SU-DHL-6 (cell line): ENCODE measurements at regions not wholly inside any gene's neighbourhood (a gene's known extent, or its start where the extent isn't known, plus 50 kb on each side); places are given as distances from the start of the nearest gene placed in this dataset.
A peak's percentile ranks its signal among the peaks of the same experiment; 100 is the strongest.

Source experiments
- H2AFZ ChIP-seq: fragments of 200-600 bp; sonication (generic); 2 replicates; pipeline ENCODE4 v1.6.1; 2014; ENCODE audit warnings: low read depth, mild to moderate bottlenecking, moderate library complexity, mixed read lengths, antibody characterized with exemption, low read length; ENCODE audit not compliant: severe bottlenecking
- H3F3A ChIP-seq: fragments of 200-600 bp; shearing (Covaris generic); 2 replicates; pipeline ENCODE4 v1.6.0; 2016; ENCODE audit warnings: antibody characterized with exemption, mild to moderate bottlenecking; ENCODE audit not compliant: insufficient read depth
- H3K27ac ChIP-seq: fragments of 200-600 bp; sonication (generic); 2 replicates; pipeline ENCODE4 v1.5.1; 2016; ENCODE audit warnings: low read depth, mild to moderate bottlenecking, low read length, moderate library complexity, mixed read lengths
- H3K27me3 ChIP-seq: fragments of 200-600 bp; sonication (generic), shearing (Covaris generic); 2 replicates; pipeline ENCODE4 v1.6.0; 2014; ENCODE audit warnings: mild to moderate bottlenecking, low read length
- H3K36me3 ChIP-seq: fragments of 200-600 bp; sonication (generic); 2 replicates; pipeline ENCODE4 v1.6.1; 2014; ENCODE audit warnings: mild to moderate bottlenecking, low read length, mixed read lengths
- H3K4me2 ChIP-seq: fragments of 300-600, 200-600 bp; shearing (Covaris generic), sonication (generic); 2 replicates; pipeline ENCODE4 v1.6.0; 2014; ENCODE audit warnings: low read length, low read depth, mild to moderate bottlenecking; ENCODE audit not compliant: poor library complexity, severe bottlenecking
- H3K4me3 ChIP-seq: fragments of 200-600 bp; sonication (generic); 2 replicates; pipeline ENCODE4 v1.5.1; 2014; ENCODE audit warnings: antibody characterized with exemption, low read length, mild to moderate bottlenecking, mixed read lengths; ENCODE audit not compliant: insufficient read depth, poor library complexity, severe bottlenecking
- H3K79me2 ChIP-seq: fragments of 200-600 bp; sonication (generic); 2 replicates; pipeline ENCODE4 v1.6.1; 2014; ENCODE audit warnings: mild to moderate bottlenecking, low read length, moderate library complexity; ENCODE audit not compliant: insufficient read depth
- H3K9ac ChIP-seq: fragments of 200-600 bp; sonication (generic); 2 replicates; pipeline ENCODE4 v1.7.0; 2014; ENCODE audit warnings: mild to moderate bottlenecking, low read length
- H3K9me2 ChIP-seq: fragments of 200-600 bp; sonication (generic); replicated peaks from 2 replicates; pipeline ENCODE4 v1.6.1; 2014; ENCODE audit warnings: low read length; ENCODE audit not compliant: insufficient read depth
- H3K9me3 ChIP-seq: fragments of 200-600 bp; sonication (generic); 2 replicates; pipeline ENCODE4 v1.6.1; 2014; ENCODE audit warnings: low read length, mixed read lengths; ENCODE audit not compliant: insufficient read depth
- H4K20me1 ChIP-seq: fragments of 200-600 bp; sonication (generic); 2 replicates; pipeline ENCODE4 v1.6.1; 2014; ENCODE audit warnings: low read depth, mild to moderate bottlenecking, antibody characterized with exemption, low read length, moderate library complexity, mixed read lengths
- CTCF ChIP-seq: fragments of 200-600 bp; sonication (generic); IDR thresholded peaks from one replicate; pipeline ENCODE4 v1.5.1; 2017; ENCODE audit warnings: antibody characterized with exemption, mild to moderate bottlenecking, low read length, moderate library complexity; ENCODE audit not compliant: insufficient read depth, poor library complexity, severe bottlenecking
- EZH2phosphoT487 ChIP-seq: fragments of 200-600 bp; sonication (generic), shearing (Covaris generic); conservative IDR thresholded peaks from 2 replicates; pipeline ENCODE4 v1.6.1; 2018; ENCODE audit warnings: mild to moderate bottlenecking, antibody characterized with exemption, low read length, moderate library complexity, mixed read lengths

- Histone ChIP-seq H3K27me3 (no peaks in the 10 kb centered on the region), H3K79me2 (no peaks in the 10 kb centered on the region), H3K27ac (no peak overlapping the region), H4K20me1 (no peaks in the 10 kb centered on the region), H3K9me3 (no peaks in the 10 kb centered on the region), H3K36me3 (no peaks in the 10 kb centered on the region), H3F3A (no peaks in the 10 kb centered on the region; the same call in 1 of the 2 replicates), H3K9me2 (no peaks in the 10 kb centered on the region), H3K4me3 (no peak overlapping the region), H3K9ac (no peak overlapping the region), H2AFZ (no peak overlapping the region), H3K4me2 (peak overlapping the region; percentile 25)
- TF ChIP-seq EZH2phosphoT487 (no peak), CTCF (no peak)
Observed at GRCh38 chr9:22241024-22241423, 205.6 kb upstream of the DMRTA1 start.

GRCh38 chr9:22241611-22242010 lies 205.0 kb upstream of the DMRTA1 start:
- Histone ChIP-seq H3K27ac (no peak overlapping the region), H3K4me2 (peak overlapping the region; percentile 4), H2AFZ (no peak overlapping the region), H3K9me3 (no peaks in the 10 kb centered on the region), H3K27me3 (no peaks in the 10 kb centered on the region), H3K4me3 (no peak overlapping the region), H3F3A (no peaks in the 10 kb centered on the region; the same call in 1 of the 2 replicates), H4K20me1 (no peaks in the 10 kb centered on the region), H3K36me3 (no peaks in the 10 kb centered on the region), H3K9ac (no peak overlapping the region), H3K9me2 (no peaks in the 10 kb centered on the region), H3K79me2 (no peaks in the 10 kb centered on the region)
- TF ChIP-seq EZH2phosphoT487 (no peak), CTCF (no peak)

- Histone ChIP-seq H3K27ac (no peak overlapping the region), H3K9ac (no peak overlapping the region), H4K20me1 (no peaks in the 10 kb centered on the region), H3K79me2 (no peaks in the 10 kb centered on the region), H3K9me2 (no peaks in the 10 kb centered on the region), H3K4me3 (no peak overlapping the region), H3K36me3 (no peaks in the 10 kb centered on the region), H3K4me2 (peak overlapping the region; percentile 4), H2AFZ (no peak overlapping the region), H3F3A (no peaks in the 10 kb centered on the region; the same call in 1 of the 2 replicates), H3K9me3 (no peaks in the 10 kb centered on the region), H3K27me3 (no peaks in the 10 kb centered on the region)
- peak; percentile 39 for TF ChIP-seq CTCF
- TF ChIP-seq EZH2phosphoT487, result no peak
Observed at GRCh38 chr9:22244139-22245011, 202.2 kb upstream of the DMRTA1 start.
